ENCODE measurements at regions not wholly inside any gene's neighbourhood (a gene's known extent, or its start where the extent isn't known, plus 50 kb on each side); places are given as distances from the start of the nearest gene placed in this dataset.
"Not testable (repeated sequence)": the region's sequence is repeated elsewhere in the genome, so short reads cannot be mapped to it uniquely, and the experiment has no call there.

GRCh38 chr21:27070861-27071670, 104.2 kb upstream of the ADAMTS5 start:
- no peak for DNase-seq (ENCODE audit: low read depth in 2 of 2)

DNA sequence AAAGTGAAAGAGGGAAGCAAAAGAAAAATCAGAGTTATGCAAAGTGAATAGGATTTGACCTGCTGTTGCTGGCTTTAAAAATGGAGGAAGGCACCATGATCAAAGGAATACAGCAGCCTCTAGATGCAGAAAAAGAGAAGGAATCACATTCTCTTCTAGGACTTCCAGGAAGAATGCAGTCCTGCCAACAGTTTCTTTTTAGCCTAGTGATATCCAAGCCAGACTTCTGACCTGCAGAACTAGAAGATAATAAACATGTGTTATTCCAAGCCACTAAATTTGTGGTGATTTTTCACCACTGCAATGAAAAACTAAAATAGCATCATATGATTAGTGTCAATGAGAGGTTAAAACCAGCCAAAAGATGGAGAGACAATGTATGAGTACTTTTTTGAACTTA, 101.9 kb upstream of the ADAMTS5 start:
- no peak for DNase-seq (ENCODE audit: low read depth in 2 of 2)

- DNase-seq (ENCODE audit: low read depth in 2 of 2), result no peak
Measured at GRCh38 chr21:27067226-27067625, 100.3 kb upstream of the ADAMTS5 start.

GRCh38 chr21:27062443-27062842, 95.6 kb upstream of the ADAMTS5 start:
- DNase-seq (ENCODE audit: low read depth in 2 of 2), result no peak

- DNase-seq (ENCODE audit: low read depth in 2 of 2), result no peak
Measured at GRCh38 chr21:27061770-27062169, 94.9 kb upstream of the ADAMTS5 start.

GRCh38 chr21:27060190-27060589, 93.3 kb upstream of the ADAMTS5 start:
- DNase-seq (ENCODE audit: low read depth in 2 of 2), result no peak

GRCh38 chr21:27058673-27059605, 92.1 kb upstream of the ADAMTS5 start:
- DNase-seq (ENCODE audit: low read depth in 2 of 2), result no peak

DNA sequence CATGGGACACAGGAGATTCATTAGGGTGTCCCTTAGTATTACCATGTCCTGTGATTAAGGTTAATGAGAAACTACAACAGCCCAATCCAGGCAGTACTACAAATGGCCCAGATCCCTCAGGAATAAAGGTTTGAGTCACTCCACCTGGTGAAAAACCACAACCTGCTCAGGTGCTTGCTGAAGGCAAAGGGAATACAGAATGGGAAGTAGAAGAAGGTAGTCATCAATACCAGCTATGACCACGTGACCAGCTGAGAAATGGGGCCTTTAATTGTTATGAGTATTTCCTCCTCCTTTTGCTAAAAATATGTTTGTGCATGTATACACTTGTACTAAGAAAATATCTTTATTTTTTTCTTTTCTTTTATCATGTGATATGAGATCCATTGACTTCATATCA, 91.1 kb upstream of the ADAMTS5 start:
- DNase-seq (ENCODE audit: low read depth in 2 of 2), result no peak

GRCh38 chr21:27047658-27048314, 80.9 kb upstream of the ADAMTS5 start:
- no peak for DNase-seq (ENCODE audit: low read depth in 2 of 2)

GRCh38 chr21:27047283-27047657, 80.4 kb upstream of the ADAMTS5 start:
- no peak for DNase-seq (ENCODE audit: low read depth in 2 of 2)

DNA sequence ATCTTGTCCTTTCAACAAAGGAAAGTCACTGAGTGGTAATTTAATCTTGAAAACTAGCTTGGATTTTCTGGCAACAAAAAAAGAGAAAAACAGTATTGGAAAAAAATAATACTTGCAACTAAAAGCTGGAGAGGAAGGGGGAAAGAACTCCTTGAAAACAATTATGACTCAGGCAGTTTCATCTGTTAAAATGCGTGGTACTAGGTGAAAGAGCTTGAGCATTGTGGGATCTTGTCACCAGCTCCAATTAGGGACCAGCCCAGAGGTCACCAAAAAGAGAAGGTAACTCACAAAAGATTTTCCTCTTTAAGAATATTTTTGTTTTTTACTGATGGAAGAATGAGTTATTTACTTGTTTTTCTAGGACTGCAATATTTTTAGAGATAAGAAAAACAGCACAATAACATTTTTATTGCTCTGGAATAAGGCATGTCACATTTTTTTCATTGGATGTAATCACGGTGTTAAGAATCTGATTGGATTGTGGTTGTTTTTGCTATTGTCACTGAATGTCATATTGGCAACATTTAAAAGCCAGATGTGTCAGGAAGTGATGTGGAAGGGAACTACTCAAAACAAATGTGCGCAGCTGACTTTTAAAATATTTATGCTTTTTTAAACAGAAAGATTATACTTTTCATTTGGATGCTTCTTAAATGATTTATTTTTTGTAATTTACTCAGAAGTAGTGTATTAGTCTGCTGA, 78.5 kb upstream of the ADAMTS5 start:
- DNase-seq (ENCODE audit: low read depth in 2 of 2), result no peak

DNA sequence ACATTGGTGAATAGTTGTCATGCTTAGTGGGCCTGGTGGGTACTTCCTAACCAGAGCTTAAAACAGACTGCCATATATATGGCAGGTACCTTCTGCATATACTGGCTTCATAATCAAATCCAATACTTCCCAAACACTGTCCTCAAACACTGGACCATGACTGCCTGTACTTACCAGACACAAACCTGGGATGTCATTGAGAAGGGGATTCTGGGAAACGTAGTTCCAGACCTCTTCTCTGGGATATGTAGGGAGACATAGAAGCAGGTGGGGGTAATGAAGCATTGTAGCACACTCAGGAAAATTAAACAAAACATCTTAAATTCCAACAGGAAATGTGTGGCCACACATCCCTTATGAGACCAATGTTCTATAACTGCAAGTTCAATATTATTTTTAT, 76.5 kb upstream of the ADAMTS5 start:
- DNase-seq (ENCODE audit: low read depth in 2 of 2), result no peak

DNA sequence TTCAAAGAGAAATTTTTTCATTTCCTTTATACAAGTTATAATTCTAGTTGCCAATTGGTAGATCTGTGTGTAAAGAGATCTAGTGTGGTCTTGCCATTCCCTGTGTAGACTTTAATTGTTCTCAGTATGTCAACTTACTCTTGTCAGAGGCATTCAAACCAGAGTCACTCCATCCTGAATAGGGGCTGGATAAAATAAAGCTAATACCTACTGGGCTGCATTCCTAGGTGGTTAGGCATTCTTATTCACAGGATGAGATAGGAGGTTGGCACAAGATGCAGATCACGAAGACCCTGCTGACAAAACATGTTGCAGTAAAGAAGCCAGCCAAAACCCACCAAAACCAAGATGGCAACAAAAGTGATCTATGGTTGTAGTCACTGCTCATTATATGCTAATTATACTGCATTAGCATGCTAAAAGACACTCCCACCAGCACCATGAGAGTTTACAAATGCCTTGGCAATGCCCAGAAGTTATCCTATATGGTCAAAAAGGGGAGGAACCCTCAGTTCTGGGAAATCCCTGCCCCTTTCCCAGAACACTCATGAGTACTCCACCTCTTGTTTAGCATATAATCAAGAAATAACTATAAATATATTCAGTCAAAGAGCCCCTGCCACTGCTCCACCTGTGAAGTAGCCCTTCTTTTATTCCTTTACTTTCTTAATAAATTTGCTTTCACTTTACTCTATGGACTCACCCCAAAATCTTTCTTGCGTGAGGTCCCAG, 74.0 kb upstream of the ADAMTS5 start:
- DNase-seq (ENCODE audit: low read depth in 2 of 2), result no peak

DNA sequence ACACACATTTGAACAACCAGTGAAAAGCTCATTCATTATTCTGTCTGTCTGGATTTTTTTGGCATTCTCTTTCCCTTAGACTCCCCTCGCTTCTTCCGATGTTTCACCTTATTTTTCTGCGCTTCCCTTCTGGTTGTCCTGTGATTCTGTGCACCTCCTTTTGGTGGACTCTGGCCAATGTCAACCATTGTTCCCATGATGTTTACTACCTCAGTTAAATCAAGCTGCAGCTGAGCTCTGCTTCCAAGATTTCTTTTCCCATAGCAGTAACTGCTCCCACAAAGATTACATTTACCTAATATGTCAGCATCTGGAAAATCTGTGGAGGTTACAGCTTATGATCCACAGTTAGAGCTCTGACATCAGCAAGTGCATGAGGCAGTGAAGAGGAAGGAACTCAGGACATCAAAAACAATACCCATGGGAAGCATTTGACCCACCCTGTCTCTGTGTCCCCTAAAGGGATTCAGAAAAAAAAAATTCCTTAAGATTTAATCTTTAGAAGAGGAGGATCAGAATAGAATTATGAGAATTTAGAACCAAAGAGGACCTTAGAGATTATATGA, 69.9 kb upstream of the ADAMTS5 start:
- no peak for DNase-seq (ENCODE audit: low read depth in 2 of 2)

- DNase-seq (ENCODE audit: low read depth in 2 of 2), result no peak
Measured at GRCh38 chr21:27035791-27036190, 68.9 kb upstream of the ADAMTS5 start.

GRCh38 chr21:27034796-27035195, 67.9 kb upstream of the ADAMTS5 start:
- no peak for DNase-seq (ENCODE audit: low read depth in 2 of 2)

DNA sequence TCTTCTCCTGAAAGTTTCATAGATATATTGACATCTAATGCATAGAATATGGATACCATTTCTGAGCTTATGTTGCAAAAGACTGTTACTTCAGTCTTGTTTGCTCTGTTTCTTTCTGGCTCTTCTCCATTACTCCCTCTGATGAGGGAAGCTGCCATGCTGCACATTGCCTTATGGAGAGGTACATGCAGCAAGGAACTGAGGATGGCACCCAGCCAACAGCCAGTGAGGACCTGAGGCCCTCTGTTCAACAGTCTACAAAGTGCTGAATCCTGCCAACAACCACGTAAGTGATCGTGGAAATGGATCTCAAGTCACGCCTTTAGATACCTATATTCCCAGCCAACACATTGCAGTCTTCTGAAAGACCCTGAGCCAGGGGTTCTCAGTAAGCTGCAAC, 66.6 kb upstream of the ADAMTS5 start:
- DNase-seq (ENCODE audit: low read depth in 2 of 2), result no peak

- no peak for DNase-seq (ENCODE audit: low read depth in 2 of 2)
Measured at GRCh38 chr21:27026501-27026900, 59.6 kb upstream of the ADAMTS5 start.

- DNase-seq (ENCODE audit: low read depth in 2 of 2), result not testable (repeated sequence)
Measured at GRCh38 chr21:27025708-27026107, 58.8 kb upstream of the ADAMTS5 start.

DNA sequence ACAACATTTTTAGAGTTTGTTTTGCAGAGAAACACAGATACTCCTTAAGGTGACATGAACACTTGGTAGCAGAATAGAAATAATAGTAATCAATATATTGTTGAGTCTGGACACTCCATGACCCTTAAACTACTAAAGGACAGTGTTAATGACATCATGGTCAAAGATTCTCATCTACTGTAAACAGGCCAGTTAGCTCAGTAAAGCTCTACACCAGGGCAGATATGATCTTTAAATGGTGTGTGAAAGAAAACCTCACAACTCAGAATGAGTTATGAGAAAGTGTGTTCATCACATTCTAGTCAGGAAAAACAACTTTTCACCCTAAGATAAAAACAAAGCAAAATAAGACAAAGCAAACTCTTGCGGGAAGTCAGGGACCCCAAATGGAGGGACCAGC, 58.1 kb upstream of the ADAMTS5 start:
- no peak for DNase-seq (ENCODE audit: low read depth in 2 of 2)

- DNase-seq (ENCODE audit: low read depth in 2 of 2), result no peak
Measured at GRCh38 chr21:27024301-27024700, 57.4 kb upstream of the ADAMTS5 start.

Data from stimulated activated CD8-positive, alpha-beta memory T cell treated with anti-CD3 and anti-CD28 coated beads, Interleukin-2, amount 100 ng/mL, for 48 hours (primary cell).